ENCODE measurements at regions not wholly inside any gene's neighbourhood (a gene's known extent, or its start where the extent isn't known, plus 50 kb on each side); places are given as distances from the start of the nearest gene placed in this dataset.
A peak's percentile ranks its signal among the peaks of the same experiment; 100 is the strongest.
"Not testable (repeated sequence)": the region's sequence is repeated elsewhere in the genome, so short reads cannot be mapped to it uniquely, and the experiment has no call there.

- no peak for DNase-seq (ENCODE audit: low read depth, low spot score)
Measured at GRCh38 chr21:24014381-24014780, 1592.9 kb downstream of the MRPL39 start.

GRCh38 chr21:24011087-24011486, 1596.2 kb downstream of the MRPL39 start:
- DNase-seq (ENCODE audit: low read depth, low spot score) = no peak

GRCh38 chr21:24007592-24007991, 1599.7 kb downstream of the MRPL39 start:
- DNase-seq (ENCODE audit: low read depth, low spot score) = no peak

- no peak for DNase-seq (ENCODE audit: low read depth, low spot score)
Measured at GRCh38 chr21:23986987-23987386, 1620.3 kb downstream of the MRPL39 start.

GRCh38 chr21:23986214-23986613, 1621.1 kb downstream of the MRPL39 start:
- DNase-seq (ENCODE audit: low read depth, low spot score) = no peak

GRCh38 chr21:23982546-23982945, 1624.7 kb downstream of the MRPL39 start:
- no peak for DNase-seq (ENCODE audit: low read depth, low spot score)

- no peak for DNase-seq (ENCODE audit: low read depth, low spot score)
Measured at GRCh38 chr21:23977971-23978370, 1629.3 kb downstream of the MRPL39 start.

- DNase-seq (ENCODE audit: low read depth, low spot score) = peak; percentile 36
Measured at GRCh38 chr21:23968722-23969647, 1638.3 kb downstream of the MRPL39 start.

GRCh38 chr21:23968008-23968407, 1639.3 kb downstream of the MRPL39 start:
- DNase-seq (ENCODE audit: low read depth, low spot score) = no peak

GRCh38 chr21:23963454-23963853, 1643.8 kb downstream of the MRPL39 start:
- DNase-seq (ENCODE audit: low read depth, low spot score) = no peak

- no peak for DNase-seq (ENCODE audit: low read depth, low spot score)
Measured at GRCh38 chr21:23960769-23961168, 1646.5 kb downstream of the MRPL39 start.

- no peak for DNase-seq (ENCODE audit: low read depth, low spot score)
Measured at GRCh38 chr21:23955135-23955843, 1652.0 kb downstream of the MRPL39 start.

- no peak for DNase-seq (ENCODE audit: low read depth, low spot score)
Measured at GRCh38 chr21:23952269-23952668, 1655.0 kb downstream of the MRPL39 start.

- no peak for DNase-seq (ENCODE audit: low read depth, low spot score)
Measured at GRCh38 chr21:23951251-23951650, 1656.0 kb downstream of the MRPL39 start.

- no peak for DNase-seq (ENCODE audit: low read depth, low spot score)
Measured at GRCh38 chr21:23950344-23950743, 1656.9 kb downstream of the MRPL39 start.

- no peak for DNase-seq (ENCODE audit: low read depth, low spot score)
Measured at GRCh38 chr21:23949493-23949892, 1657.8 kb downstream of the MRPL39 start.

GRCh38 chr21:23939369-23940065, 1667.8 kb downstream of the MRPL39 start:
- no peak for DNase-seq (ENCODE audit: low read depth, low spot score)

- DNase-seq (ENCODE audit: low read depth, low spot score) = no peak
Measured at GRCh38 chr21:23936991-23937390, 1670.3 kb downstream of the MRPL39 start.

GRCh38 chr21:23936224-23936623, 1671.1 kb downstream of the MRPL39 start:
- DNase-seq (ENCODE audit: low read depth, low spot score) = peak; percentile 0

- no peak for DNase-seq (ENCODE audit: low read depth, low spot score)
Measured at GRCh38 chr21:23930565-23930964, 1676.7 kb downstream of the MRPL39 start.

- DNase-seq (ENCODE audit: low read depth, low spot score) = not testable (repeated sequence)
Measured at GRCh38 chr21:23926430-23926829, 1680.9 kb downstream of the MRPL39 start.

Measured in ELF-1 (cell line).